ENCODE measurements at regions not wholly inside any gene's neighbourhood (a gene's known extent, or its start where the extent isn't known, plus 50 kb on each side); places are given as distances from the start of the nearest gene placed in this dataset.

DNA sequence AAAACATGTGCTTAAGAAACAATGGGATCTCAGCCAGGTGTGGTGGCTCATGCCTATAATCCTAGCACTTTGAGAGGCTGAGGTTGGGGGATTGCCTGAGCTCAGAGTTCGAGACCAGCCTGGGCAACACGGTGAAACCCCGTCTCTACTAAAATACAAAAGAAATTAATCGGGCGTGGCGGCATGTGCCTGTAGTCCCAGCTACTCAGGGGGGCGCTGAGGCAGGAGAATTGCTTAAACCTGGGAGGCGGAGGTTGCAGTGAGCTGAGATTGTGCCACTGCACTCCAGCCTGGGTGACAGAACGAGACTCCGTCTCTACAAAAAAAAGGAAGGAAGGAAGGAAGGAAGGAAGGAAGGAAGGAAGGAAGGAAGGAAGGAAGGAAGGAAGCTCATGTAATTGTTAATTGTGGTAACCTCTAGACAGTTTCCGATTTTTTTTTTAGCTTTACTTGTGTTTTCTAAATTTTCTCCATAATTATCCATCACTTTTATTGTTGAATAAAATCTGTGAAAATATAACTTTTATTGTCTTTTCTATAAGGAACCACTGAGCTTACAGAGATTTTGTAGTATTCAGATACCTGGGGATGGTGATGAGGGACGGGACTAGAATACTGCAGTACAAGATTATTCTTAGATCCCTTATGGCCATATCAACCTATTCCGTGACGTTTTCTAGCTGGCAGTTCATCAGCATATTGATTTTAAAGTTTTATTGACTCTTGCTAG, 506.9 kb downstream of the NR2F2 start:
- TF ChIP-seq, protein P1, sequence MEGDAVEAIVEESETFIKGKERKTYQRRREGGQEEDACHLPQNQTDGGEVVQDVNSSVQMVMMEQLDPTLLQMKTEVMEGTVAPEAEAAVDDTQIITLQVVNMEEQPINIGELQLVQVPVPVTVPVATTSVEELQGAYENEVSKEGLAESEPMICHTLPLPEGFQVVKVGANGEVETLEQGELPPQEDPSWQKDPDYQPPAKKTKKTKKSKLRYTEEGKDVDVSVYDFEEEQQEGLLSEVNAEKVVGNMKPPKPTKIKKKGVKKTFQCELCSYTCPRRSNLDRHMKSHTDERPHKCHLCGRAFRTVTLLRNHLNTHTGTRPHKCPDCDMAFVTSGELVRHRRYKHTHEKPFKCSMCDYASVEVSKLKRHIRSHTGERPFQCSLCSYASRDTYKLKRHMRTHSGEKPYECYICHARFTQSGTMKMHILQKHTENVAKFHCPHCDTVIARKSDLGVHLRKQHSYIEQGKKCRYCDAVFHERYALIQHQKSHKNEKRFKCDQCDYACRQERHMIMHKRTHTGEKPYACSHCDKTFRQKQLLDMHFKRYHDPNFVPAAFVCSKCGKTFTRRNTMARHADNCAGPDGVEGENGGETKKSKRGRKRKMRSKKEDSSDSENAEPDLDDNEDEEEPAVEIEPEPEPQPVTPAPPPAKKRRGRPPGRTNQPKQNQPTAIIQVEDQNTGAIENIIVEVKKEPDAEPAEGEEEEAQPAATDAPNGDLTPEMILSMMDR (IDR thresholded peaks at IDR 0.05) = no peak
- no peak for TF ChIP-seq POLR2AphosphoS5 (IDR thresholded peaks at IDR 0.05)

Measured in breast epithelium (tissue), 3 donors.